OCI-LY1 (cell line): ENCODE measurements at regions not wholly inside any gene's neighbourhood (a gene's known extent, or its start where the extent isn't known, plus 50 kb on each side); places are given as distances from the start of the nearest gene placed in this dataset.

Source experiments
- H2AFZ ChIP-seq: fragments of 200-600 bp; sonication (generic), shearing (Covaris generic); 2 replicates; pipeline ENCODE4 v1.6.0; 2014; ENCODE audit warnings: antibody characterized with exemption, mild to moderate bottlenecking, low read length
- H3F3A ChIP-seq: fragments of 200-600 bp; sonication (generic), shearing (Covaris generic); 2 replicates; pipeline ENCODE4 v1.6.0; 2014; ENCODE audit warnings: mild to moderate bottlenecking, antibody characterized with exemption, low read length, moderate library complexity; ENCODE audit not compliant: insufficient read depth
- H3K27ac ChIP-seq: fragments of 200-600 bp; sonication (generic); 2 replicates; pipeline ENCODE4 v1.5.1; 2014; ENCODE audit warnings: low read length, mixed run types, mild to moderate bottlenecking, low read depth; ENCODE audit not compliant: poor library complexity, severe bottlenecking
- H3K27me3 ChIP-seq: fragments of 200-600 bp; sonication (generic); 2 replicates; pipeline ENCODE4 v1.6.0; 2014; ENCODE audit warnings: antibody characterized with exemption, mild to moderate bottlenecking, low read length, moderate library complexity; ENCODE audit not compliant: insufficient read depth
- H3K36me3 ChIP-seq: fragments of 200-600 bp; sonication (generic); 2 replicates; pipeline ENCODE4 v1.6.1; 2014; ENCODE audit warnings: mild to moderate bottlenecking, antibody characterized with exemption, low read length, moderate library complexity, mixed read lengths; ENCODE audit not compliant: insufficient read depth
- H3K4me1 ChIP-seq: fragments of 200-600 bp; sonication (generic); 2 replicates; pipeline ENCODE4 v1.5.1; 2014; ENCODE audit warnings: mild to moderate bottlenecking, low read length, moderate library complexity; ENCODE audit not compliant: insufficient read depth, severe bottlenecking
- H3K4me2 ChIP-seq: fragments of 200-600 bp; sonication (generic), shearing (Covaris generic); 2 replicates; pipeline ENCODE4 v1.6.1; 2014; ENCODE audit warnings: low read length
- H3K4me3 ChIP-seq: fragments of 200-600 bp; sonication (generic); 2 replicates; pipeline ENCODE4 v1.5.1; 2014; ENCODE audit warnings: low read length, low read depth, mild to moderate bottlenecking, mixed read lengths; ENCODE audit not compliant: poor library complexity, severe bottlenecking
- H3K79me2 ChIP-seq: fragments of 200-600 bp; shearing (Covaris generic); 2 replicates; pipeline ENCODE4 v1.6.1; 2016; ENCODE audit warnings: mixed run types, low read length, mixed read lengths; ENCODE audit not compliant: insufficient read depth
- H3K9ac ChIP-seq: fragments of 200-600 bp; sonication (generic), shearing (Covaris generic); 2 replicates; pipeline ENCODE4 v1.6.1; 2014; ENCODE audit warnings: mild to moderate bottlenecking, low read length, mixed read lengths
- H3K9me2 ChIP-seq: fragments of 200-600 bp; sonication (generic), shearing (Covaris generic); 2 replicates; pipeline ENCODE4 v1.6.1; 2014; ENCODE audit warnings: low read depth, mild to moderate bottlenecking, low read length, mixed read lengths
- H3K9me3 ChIP-seq: fragments of 200-600 bp; shearing (Covaris generic); 2 replicates; pipeline ENCODE4 v1.6.1; 2014; ENCODE audit warnings: low read length, mixed read lengths
- H4K20me1 ChIP-seq: fragments of 200-600 bp; sonication (generic), shearing (Covaris generic); 2 replicates; pipeline ENCODE4 v1.6.0; 2016; ENCODE audit warnings: mild to moderate bottlenecking, low read length; ENCODE audit not compliant: insufficient read depth
- EZH2 ChIP-seq: fragments of 200-600 bp; sonication (generic), shearing (Covaris generic); IDR thresholded peaks from 2 replicates; pipeline ENCODE4 v1.8.0; 2017; ENCODE audit warnings: borderline replicate concordance, mixed run types, mild to moderate bottlenecking, antibody characterized with exemption, low read length, moderate library complexity, mixed read lengths
- TF ChIP-seq, protein P1 (sequence below): fragments of 200-600 bp; sonication (generic), shearing (Covaris generic); IDR thresholded peaks from 2 replicates; pipeline ENCODE4 v1.5.1; 2017; ENCODE audit warnings: mild to moderate bottlenecking, antibody characterized with exemption, low read length, moderate library complexity, mixed read lengths

GRCh38 chr4:157973297-157973696 lies 199.5 kb downstream of the GASK1B start:
- H3K27me3 ChIP-seq, result no peaks in the 10 kb centered on the region
- no peak overlapping the region for H3K27ac ChIP-seq
- no peaks in the 10 kb centered on the region for H3K79me2 ChIP-seq
- H3K4me3 ChIP-seq, result no peak overlapping the region
- no peak overlapping the region for H3K4me2 ChIP-seq
- no peaks in the 10 kb centered on the region for H3K9me3 ChIP-seq
- H3K4me1 ChIP-seq, result no peaks in the 10 kb centered on the region
- H3F3A ChIP-seq, result no peaks in the 10 kb centered on the region
- H4K20me1 ChIP-seq, result no peaks in the 10 kb centered on the region
- no peak for TF ChIP-seq EZH2
- TF ChIP-seq, protein P1, sequence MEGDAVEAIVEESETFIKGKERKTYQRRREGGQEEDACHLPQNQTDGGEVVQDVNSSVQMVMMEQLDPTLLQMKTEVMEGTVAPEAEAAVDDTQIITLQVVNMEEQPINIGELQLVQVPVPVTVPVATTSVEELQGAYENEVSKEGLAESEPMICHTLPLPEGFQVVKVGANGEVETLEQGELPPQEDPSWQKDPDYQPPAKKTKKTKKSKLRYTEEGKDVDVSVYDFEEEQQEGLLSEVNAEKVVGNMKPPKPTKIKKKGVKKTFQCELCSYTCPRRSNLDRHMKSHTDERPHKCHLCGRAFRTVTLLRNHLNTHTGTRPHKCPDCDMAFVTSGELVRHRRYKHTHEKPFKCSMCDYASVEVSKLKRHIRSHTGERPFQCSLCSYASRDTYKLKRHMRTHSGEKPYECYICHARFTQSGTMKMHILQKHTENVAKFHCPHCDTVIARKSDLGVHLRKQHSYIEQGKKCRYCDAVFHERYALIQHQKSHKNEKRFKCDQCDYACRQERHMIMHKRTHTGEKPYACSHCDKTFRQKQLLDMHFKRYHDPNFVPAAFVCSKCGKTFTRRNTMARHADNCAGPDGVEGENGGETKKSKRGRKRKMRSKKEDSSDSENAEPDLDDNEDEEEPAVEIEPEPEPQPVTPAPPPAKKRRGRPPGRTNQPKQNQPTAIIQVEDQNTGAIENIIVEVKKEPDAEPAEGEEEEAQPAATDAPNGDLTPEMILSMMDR, result no peak
- H2AFZ ChIP-seq, result no peak overlapping the region
- H3K9me2 ChIP-seq, result no peaks in the 10 kb centered on the region
- H3K9ac ChIP-seq, result no peak overlapping the region
- H3K36me3 ChIP-seq, result no peaks in the 10 kb centered on the region

- Histone ChIP-seq H3K9ac (no peak overlapping the region), H3K79me2 (no peaks in the 10 kb centered on the region), H3K27ac (no peak overlapping the region), H3K27me3 (no peaks in the 10 kb centered on the region), H3K9me3 (no peaks in the 10 kb centered on the region), H3K36me3 (no peaks in the 10 kb centered on the region), H3F3A (no peaks in the 10 kb centered on the region), H3K4me2 (no peak overlapping the region), H3K9me2 (no peaks in the 10 kb centered on the region), H2AFZ (no peak overlapping the region), H4K20me1 (no peaks in the 10 kb centered on the region), H3K4me3 (no peak overlapping the region), H3K4me1 (no peaks in the 10 kb centered on the region)
- TF ChIP-seq EZH2, result no peak
- TF ChIP-seq, protein P1, result no peak
These were observed 208.4 kb downstream of the GASK1B start for GRCh38 chr4:157964463-157964862.

DNA sequence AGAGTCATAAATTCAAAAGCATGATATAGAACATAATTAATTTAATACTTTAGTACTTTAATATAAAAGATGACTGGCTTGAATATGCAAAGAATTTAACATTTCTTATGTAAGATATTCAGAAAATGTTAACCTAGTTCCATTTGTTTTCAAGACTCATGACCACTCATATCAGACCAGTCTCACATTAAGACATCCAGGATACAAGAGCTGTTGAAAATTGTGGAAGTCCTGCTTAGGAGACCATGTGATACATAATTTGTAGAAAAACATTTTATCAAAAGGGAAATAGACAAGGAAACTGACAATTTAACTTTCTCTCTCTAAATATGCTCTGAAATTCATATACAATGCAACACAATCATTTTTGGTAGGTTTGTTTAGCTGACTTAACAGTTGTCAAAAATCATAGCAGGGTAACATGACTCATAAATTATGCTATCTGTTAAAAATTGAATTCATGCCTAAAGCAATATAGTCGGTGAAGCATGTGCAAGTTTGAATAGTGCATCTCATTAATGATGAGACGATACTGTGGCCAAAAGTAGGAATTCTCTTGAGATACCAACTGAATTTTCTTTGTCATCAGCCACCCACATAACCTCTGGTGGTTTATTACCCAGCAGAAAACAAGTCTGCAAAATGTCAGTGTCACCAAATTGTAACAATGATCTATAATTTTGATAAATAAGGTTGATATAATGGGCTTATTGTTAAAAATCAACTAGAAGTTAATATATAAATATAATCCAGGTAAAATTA lies 211.4 kb downstream of the GASK1B start:
- no peaks in the 10 kb centered on the region for H3K9me3 ChIP-seq

More for the DNA sequence above, 211.4 kb downstream of the GASK1B start:
- Histone ChIP-seq H3K4me1 (no peaks in the 10 kb centered on the region), H3K27me3 (no peaks in the 10 kb centered on the region), H3F3A (no peaks in the 10 kb centered on the region), H2AFZ (no peak overlapping the region), H3K27ac (no peak overlapping the region), H4K20me1 (no peaks in the 10 kb centered on the region), H3K79me2 (no peaks in the 10 kb centered on the region), H3K9ac (no peak overlapping the region), H3K4me2 (no peak overlapping the region), H3K36me3 (no peaks in the 10 kb centered on the region), H3K4me3 (no peak overlapping the region), H3K9me2 (no peaks in the 10 kb centered on the region)
- no peak for TF ChIP-seq EZH2
- TF ChIP-seq, protein P1, result no peak
